ENCODE measurements at regions not wholly inside any gene's neighbourhood (a gene's known extent, or its start where the extent isn't known, plus 50 kb on each side); places are given as distances from the start of the nearest gene placed in this dataset.
A peak's percentile ranks its signal among the peaks of the same experiment; 100 is the strongest.
"Not testable (repeated sequence)": the region's sequence is repeated elsewhere in the genome, so short reads cannot be mapped to it uniquely, and the experiment has no call there.

DNA sequence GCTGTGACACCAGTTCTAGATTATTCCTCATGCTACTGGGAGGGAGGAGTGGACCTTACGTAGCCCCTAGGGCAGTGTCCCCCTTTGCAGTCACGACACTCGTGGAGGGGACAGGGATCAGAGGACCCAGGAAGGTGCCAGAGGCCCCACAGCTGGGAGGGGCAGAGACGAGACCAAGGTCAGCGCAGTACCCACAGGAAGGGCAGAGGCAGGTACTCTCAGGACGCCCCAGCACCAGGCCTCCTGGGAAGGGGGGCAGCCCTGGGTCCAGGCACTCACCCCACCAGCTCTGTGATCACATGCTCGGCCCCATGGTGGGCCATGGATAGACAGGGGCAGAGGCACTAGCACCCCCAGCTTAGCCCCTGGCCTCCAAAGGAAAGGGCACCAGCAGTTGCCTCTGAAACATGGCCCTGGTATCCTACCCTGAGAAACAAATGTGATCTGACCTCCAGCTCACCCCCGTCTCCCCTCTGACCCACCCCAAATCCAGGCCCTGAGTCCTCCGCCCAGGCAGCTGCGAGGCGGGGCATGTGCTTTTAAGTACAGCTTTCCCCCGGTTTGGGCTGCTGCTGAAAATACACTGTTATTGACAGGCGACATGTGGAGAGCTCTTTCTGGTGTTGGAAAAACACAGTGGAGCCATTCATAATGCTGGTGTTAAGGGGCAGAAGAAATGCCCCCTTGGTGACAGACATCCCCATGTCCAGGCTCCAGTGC, 361.9 kb downstream of the C16orf95 start:
- no peaks in the 10 kb centered on the region for H3K4me1 ChIP-seq (ENCODE audit: insufficient read depth)
- no peaks in the 10 kb centered on the region for H3K36me3 ChIP-seq
- H3K27ac ChIP-seq: no peak overlapping the region
- peak in 1 of 5 donors; percentile 14 for DNase-seq
- no peaks in the 10 kb centered on the region for H3K27me3 ChIP-seq
- intact Hi-C loops (cut with DNase I): no loop called here
- 88 to 94% (median 91%) methylated on average over 13 of the region's 13 CpGs for WGBS, 3 donors
- no peaks in the 10 kb centered on the region for H3K9me3 ChIP-seq
- TF ChIP-seq, protein P1, sequence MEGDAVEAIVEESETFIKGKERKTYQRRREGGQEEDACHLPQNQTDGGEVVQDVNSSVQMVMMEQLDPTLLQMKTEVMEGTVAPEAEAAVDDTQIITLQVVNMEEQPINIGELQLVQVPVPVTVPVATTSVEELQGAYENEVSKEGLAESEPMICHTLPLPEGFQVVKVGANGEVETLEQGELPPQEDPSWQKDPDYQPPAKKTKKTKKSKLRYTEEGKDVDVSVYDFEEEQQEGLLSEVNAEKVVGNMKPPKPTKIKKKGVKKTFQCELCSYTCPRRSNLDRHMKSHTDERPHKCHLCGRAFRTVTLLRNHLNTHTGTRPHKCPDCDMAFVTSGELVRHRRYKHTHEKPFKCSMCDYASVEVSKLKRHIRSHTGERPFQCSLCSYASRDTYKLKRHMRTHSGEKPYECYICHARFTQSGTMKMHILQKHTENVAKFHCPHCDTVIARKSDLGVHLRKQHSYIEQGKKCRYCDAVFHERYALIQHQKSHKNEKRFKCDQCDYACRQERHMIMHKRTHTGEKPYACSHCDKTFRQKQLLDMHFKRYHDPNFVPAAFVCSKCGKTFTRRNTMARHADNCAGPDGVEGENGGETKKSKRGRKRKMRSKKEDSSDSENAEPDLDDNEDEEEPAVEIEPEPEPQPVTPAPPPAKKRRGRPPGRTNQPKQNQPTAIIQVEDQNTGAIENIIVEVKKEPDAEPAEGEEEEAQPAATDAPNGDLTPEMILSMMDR (IDR thresholded peaks at IDR 0.05): no peak
- TF ChIP-seq POLR2A (IDR thresholded peaks at IDR 0.05): no peak
- TF ChIP-seq EP300 (IDR thresholded peaks at IDR 0.05): no peak
- H3K4me3 ChIP-seq: no peak overlapping the region

DNA sequence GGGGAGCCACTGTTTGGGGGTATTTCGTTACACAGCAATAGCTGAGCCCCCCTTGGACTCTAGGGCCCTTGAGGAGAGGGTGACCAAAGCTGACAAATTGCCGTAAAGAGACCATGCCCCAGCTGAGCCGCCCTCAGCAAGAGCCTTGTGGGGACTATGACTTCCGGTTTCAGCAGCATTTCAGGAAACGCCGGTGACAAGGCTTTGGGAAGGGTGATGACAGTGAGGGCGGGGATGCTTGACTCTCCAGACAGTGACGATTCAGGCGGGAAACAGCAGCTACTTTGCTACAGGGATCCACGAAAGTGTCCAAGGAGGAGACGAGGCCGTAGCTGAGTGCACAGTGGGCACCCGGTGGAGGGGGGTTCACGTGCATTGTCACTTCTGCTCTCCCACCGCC, 360.8 kb downstream of the C16orf95 start:
- DNase-seq: no peak
- Histone ChIP-seq H3K36me3 (no peaks in the 10 kb centered on the region), H3K4me3 (no peak overlapping the region), H3K27ac (no peak overlapping the region), H3K9me3 (no peaks in the 10 kb centered on the region), H3K4me1 (ENCODE audit: insufficient read depth) (no peaks in the 10 kb centered on the region), H3K27me3 (no peaks in the 10 kb centered on the region)
- WGBS, 3 donors: 88 to 95% (median 90%) methylated on average over 15 of the region's 15 CpGs
- intact Hi-C loops (cut with DNase I): no loop called here
- TF ChIP-seq POLR2A (IDR thresholded peaks at IDR 0.05): no peak
- TF ChIP-seq, protein P1 (IDR thresholded peaks at IDR 0.05): no peak
- no peak for TF ChIP-seq EP300 (IDR thresholded peaks at IDR 0.05)

DNA sequence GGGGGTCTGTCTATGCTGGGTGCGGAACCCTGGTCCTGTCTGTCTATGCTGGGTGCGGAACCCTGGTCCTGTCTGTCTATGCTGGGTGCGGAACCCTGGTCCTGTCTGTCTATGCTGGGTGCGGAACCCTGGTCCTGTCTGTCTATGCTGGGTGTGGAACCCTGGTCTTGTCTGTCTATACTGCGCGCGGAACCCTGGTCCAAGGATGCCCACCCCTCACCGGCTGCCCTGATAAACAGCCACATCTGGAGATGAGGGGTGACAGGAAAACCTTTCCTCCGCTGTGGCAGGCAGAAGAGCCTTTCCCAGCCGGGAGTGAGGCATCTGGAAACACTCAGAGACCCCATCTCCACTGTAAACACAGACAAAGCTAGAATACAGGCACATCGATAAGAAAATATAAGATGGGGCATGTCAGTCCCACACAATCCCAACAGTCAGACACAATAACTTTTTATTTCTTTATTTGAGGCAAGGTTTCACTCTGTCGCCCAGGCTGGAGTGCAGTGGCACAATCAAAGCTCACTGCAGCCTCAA, 359.5 kb downstream of the C16orf95 start:
- H3K27ac ChIP-seq; H3K4me1 ChIP-seq (ENCODE audit: insufficient read depth); H3K4me3 ChIP-seq; DNase-seq; intact Hi-C loops (cut with DNase I); H3K27me3 ChIP-seq; H3K36me3 ChIP-seq; H3K9me3 ChIP-seq: not testable (repeated sequence)
- 84 to 88% (median 87%) methylated on average over 12 of the region's 12 CpGs for WGBS, 3 donors

- Histone ChIP-seq H3K27me3 (no peaks in the 10 kb centered on the region), H3K36me3 (no peaks in the 10 kb centered on the region), H3K27ac (no peak overlapping the region), H3K4me3 (no peak overlapping the region), H3K4me1 (ENCODE audit: insufficient read depth) (no peaks in the 10 kb centered on the region), H3K9me3 (no peaks in the 10 kb centered on the region)
- TF ChIP-seq POLR2A (IDR thresholded peaks at IDR 0.05): no peak
- no peak for TF ChIP-seq EP300 (IDR thresholded peaks at IDR 0.05)
- TF ChIP-seq, protein P1 (IDR thresholded peaks at IDR 0.05): no peak
- DNase-seq: no peak
- WGBS, 3 donors: 67 to 88% (median 75%) methylated on average over 9 of the region's 9 CpGs
- intact Hi-C loops (cut with DNase I): no loop called here
These were observed 358.8 kb downstream of the C16orf95 start for GRCh38 chr16:86958423-86958822.

GRCh38 chr16:86959091-86959651, 358.0 kb downstream of the C16orf95 start:
- Histone ChIP-seq H3K27me3 (no peaks in the 10 kb centered on the region), H3K27ac (no peak overlapping the region), H3K4me1 (ENCODE audit: insufficient read depth) (no peaks in the 10 kb centered on the region), H3K36me3 (no peaks in the 10 kb centered on the region), H3K9me3 (no peaks in the 10 kb centered on the region), H3K4me3 (no peak overlapping the region)
- 9 to 17% (median 13%) methylated on average over 20 of the region's 20 CpGs for WGBS, 3 donors
- intact Hi-C loops (cut with DNase I): no loop called here
- peak in 1 of 5 donors; percentile 19 for DNase-seq
- TF ChIP-seq EP300 (IDR thresholded peaks at IDR 0.05): no peak
- no peak for TF ChIP-seq POLR2A (IDR thresholded peaks at IDR 0.05)
- TF ChIP-seq, protein P1 (IDR thresholded peaks at IDR 0.05): no peak

Data from ovary (tissue), 7 donors.